Hepatocyte (in vitro differentiated cells): ENCODE measurements at regions not wholly inside any gene's neighbourhood (a gene's known extent, or its start where the extent isn't known, plus 50 kb on each side); places are given as distances from the start of the nearest gene placed in this dataset.

Experiments
- DNase-seq: peaks from one replicate; pipeline ENCODE4 v3.0.0-alpha.2; 2016; ENCODE audit warnings: low spot score
- H2AFZ ChIP-seq: fragments of 200-600 bp; sonication (generic); 2 replicates; pipeline ENCODE4 v1.6.0; 2016; ENCODE audit warnings: antibody characterized with exemption, mild to moderate bottlenecking
- H3K27ac ChIP-seq: fragments of 200-600 bp; sonication (generic); 2 replicates; pipeline ENCODE4 v1.5.1; 2016; ENCODE audit warnings: mild to moderate bottlenecking
- H3K27me3 ChIP-seq: fragments of 200-600 bp; sonication (generic); 2 replicates; pipeline ENCODE4 v1.6.1; 2016
- H3K36me3 ChIP-seq: fragments of 200-600 bp; sonication (generic); replicated peaks from 2 replicates; pipeline ENCODE4 v1.5.1; 2016; ENCODE audit warnings: low read depth; ENCODE audit not compliant: insufficient read depth
- H3K4me1 ChIP-seq: fragments of 200-600 bp; sonication (generic); 2 replicates; pipeline ENCODE4 v1.5.1; 2016; ENCODE audit warnings: mild to moderate bottlenecking, moderate library complexity; ENCODE audit not compliant: insufficient read depth
- H3K4me2 ChIP-seq: fragments of 200-600 bp; sonication (generic); 2 replicates; pipeline ENCODE4 v1.6.0; 2016
- H3K4me3 ChIP-seq: fragments of 200-600 bp; sonication (generic); 2 replicates; pipeline ENCODE4 v1.5.1; 2016; ENCODE audit warnings: mild to moderate bottlenecking
- H3K79me2 ChIP-seq: fragments of 200-600 bp; sonication (generic); 2 replicates; pipeline ENCODE4 v1.6.0; 2017; ENCODE audit warnings: mild to moderate bottlenecking
- H3K9me2 ChIP-seq: fragments of 200-600 bp; sonication (generic); replicated peaks from 2 replicates; pipeline ENCODE4 v1.6.0; 2017; ENCODE audit warnings: mild to moderate bottlenecking; ENCODE audit not compliant: insufficient read depth
- H3K9me3 ChIP-seq: fragments of 200-600 bp; sonication (generic); 2 replicates; pipeline ENCODE4 v1.5.1; 2016; ENCODE audit warnings: low read depth, mild to moderate bottlenecking
- H4K20me1 ChIP-seq: fragments of 200-600 bp; sonication (generic); 2 replicates; pipeline ENCODE4 v1.6.0; 2016; ENCODE audit warnings: mild to moderate bottlenecking; ENCODE audit not compliant: insufficient read depth, poor library complexity, severe bottlenecking
- EZH2 ChIP-seq: fragments of 200-600 bp; sonication (generic); IDR thresholded peaks from 2 replicates; pipeline ENCODE4 v1.6.1; 2016; ENCODE audit warnings: antibody characterized with exemption, mild to moderate bottlenecking, borderline replicate concordance
- EZH2phosphoT487 ChIP-seq: fragments of 200-600 bp; sonication (generic); IDR thresholded peaks from one replicate; pipeline ENCODE4 v1.6.1; 2018; ENCODE audit warnings: antibody characterized with exemption, mild to moderate bottlenecking, low read depth, moderate library complexity; ENCODE audit not compliant: unreplicated experiment, severe bottlenecking
- WGBS: methylation state at CpG from one replicate; pipeline ENCODE4 v1.1.6; 2016; ENCODE audit warnings: low lambda C conversion rate; ENCODE audit errors: missing lambda C conversion rate; 5-methylcytosine and 5-hydroxymethylcytosine counted together
- TF ChIP-seq, protein P1 (sequence below): fragments of 200-600 bp; sonication (generic); IDR thresholded peaks from 2 replicates; pipeline ENCODE4 v1.5.1; 2016; ENCODE audit warnings: antibody characterized with exemption, mild to moderate bottlenecking; ENCODE audit not compliant: poor library complexity

DNA sequence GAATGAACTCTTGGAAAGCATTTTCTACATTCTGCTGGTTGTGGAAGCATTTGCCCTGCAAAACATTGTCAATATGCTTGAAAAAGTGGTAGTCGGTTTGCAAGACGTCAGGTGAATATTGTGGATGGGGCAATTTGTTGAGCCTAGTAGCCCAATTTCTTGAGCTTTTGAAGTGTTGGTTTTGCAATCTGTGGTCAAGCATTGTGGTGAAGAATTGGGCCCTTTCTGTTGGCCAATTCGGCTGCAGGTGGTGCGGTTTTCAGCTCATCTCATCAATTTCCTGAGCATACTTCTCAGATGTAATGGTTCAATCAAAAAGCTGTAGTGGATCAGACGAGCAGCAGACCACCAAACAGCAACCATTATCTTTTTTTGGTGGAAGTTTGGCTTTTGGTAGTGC, 426.8 kb upstream of the CDH9 start:
- Histone ChIP-seq H3K27ac (no peak overlapping the region), H3K4me1 (no peaks in the 10 kb centered on the region), H4K20me1 (no peaks in the 10 kb centered on the region), H3K9me2 (no peaks in the 10 kb centered on the region), H2AFZ (no peak overlapping the region), H3K9me3 (no peaks in the 10 kb centered on the region), H3K36me3 (no peaks in the 10 kb centered on the region), H3K4me2 (no peak overlapping the region), H3K79me2 (no peaks in the 10 kb centered on the region), H3K4me3 (no peak overlapping the region), H3K27me3 (no peaks in the 10 kb centered on the region)
- TF ChIP-seq EZH2: no peak
- WGBS: 87% methylated on average over 5 of the region's 5 CpGs
- DNase-seq: no peak

- Histone ChIP-seq H3K79me2 (no peaks in the 10 kb centered on the region), H3K4me1 (no peaks in the 10 kb centered on the region), H3K4me2 (no peak overlapping the region), H3K9me3 (no peaks in the 10 kb centered on the region), H4K20me1 (no peaks in the 10 kb centered on the region), H2AFZ (no peak overlapping the region), H3K9me2 (no peaks in the 10 kb centered on the region), H3K27ac (no peak overlapping the region), H3K27me3 (no peaks in the 10 kb centered on the region), H3K4me3 (no peak overlapping the region), H3K36me3 (no peaks in the 10 kb centered on the region)
- DNase-seq: no peak
- WGBS: 89% methylated on average over 8 of the region's 8 CpGs
- TF ChIP-seq, protein P1, sequence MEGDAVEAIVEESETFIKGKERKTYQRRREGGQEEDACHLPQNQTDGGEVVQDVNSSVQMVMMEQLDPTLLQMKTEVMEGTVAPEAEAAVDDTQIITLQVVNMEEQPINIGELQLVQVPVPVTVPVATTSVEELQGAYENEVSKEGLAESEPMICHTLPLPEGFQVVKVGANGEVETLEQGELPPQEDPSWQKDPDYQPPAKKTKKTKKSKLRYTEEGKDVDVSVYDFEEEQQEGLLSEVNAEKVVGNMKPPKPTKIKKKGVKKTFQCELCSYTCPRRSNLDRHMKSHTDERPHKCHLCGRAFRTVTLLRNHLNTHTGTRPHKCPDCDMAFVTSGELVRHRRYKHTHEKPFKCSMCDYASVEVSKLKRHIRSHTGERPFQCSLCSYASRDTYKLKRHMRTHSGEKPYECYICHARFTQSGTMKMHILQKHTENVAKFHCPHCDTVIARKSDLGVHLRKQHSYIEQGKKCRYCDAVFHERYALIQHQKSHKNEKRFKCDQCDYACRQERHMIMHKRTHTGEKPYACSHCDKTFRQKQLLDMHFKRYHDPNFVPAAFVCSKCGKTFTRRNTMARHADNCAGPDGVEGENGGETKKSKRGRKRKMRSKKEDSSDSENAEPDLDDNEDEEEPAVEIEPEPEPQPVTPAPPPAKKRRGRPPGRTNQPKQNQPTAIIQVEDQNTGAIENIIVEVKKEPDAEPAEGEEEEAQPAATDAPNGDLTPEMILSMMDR: no peak
- TF ChIP-seq EZH2: no peak
- TF ChIP-seq EZH2phosphoT487: no peak
Measured at GRCh38 chr5:27463446-27464149, 425.2 kb upstream of the CDH9 start.

- Histone ChIP-seq H3K36me3 (no peaks in the 10 kb centered on the region), H3K27ac (no peak overlapping the region), H3K27me3 (no peaks in the 10 kb centered on the region), H3K4me1 (no peaks in the 10 kb centered on the region), H3K4me2 (no peak overlapping the region), H3K4me3 (no peak overlapping the region), H2AFZ (no peak overlapping the region), H3K79me2 (no peaks in the 10 kb centered on the region), H3K9me2 (no peaks in the 10 kb centered on the region), H4K20me1 (no peaks in the 10 kb centered on the region), H3K9me3 (no peaks in the 10 kb centered on the region)
- TF ChIP-seq EZH2 (no peak), EZH2phosphoT487 (no peak)
- TF ChIP-seq, protein P1: no peak
- 88% methylated on average over 7 of the region's 7 CpGs for WGBS
- no peak for DNase-seq
Measured at GRCh38 chr5:27462936-27463335, 424.6 kb upstream of the CDH9 start.

- 85% methylated on average over 1 of the region's 1 CpG for WGBS
- TF ChIP-seq EZH2phosphoT487: no peak
Measured at GRCh38 chr5:27458287-27458686, 419.9 kb upstream of the CDH9 start.

More at GRCh38 chr5:27458287-27458686, 419.9 kb upstream of the CDH9 start:
- Histone ChIP-seq H3K27me3 (no peaks in the 10 kb centered on the region), H3K9me3 (no peaks in the 10 kb centered on the region), H3K4me3 (no peak overlapping the region), H3K79me2 (no peaks in the 10 kb centered on the region), H3K4me2 (no peak overlapping the region), H4K20me1 (no peaks in the 10 kb centered on the region), H3K9me2 (no peaks in the 10 kb centered on the region), H3K36me3 (no peaks in the 10 kb centered on the region), H3K4me1 (no peaks in the 10 kb centered on the region), H2AFZ (no peak overlapping the region), H3K27ac (no peak overlapping the region)
- no peak for DNase-seq
